Suprapubic skin (tissue), 4 donors: ENCODE measurements at regions not wholly inside any gene's neighbourhood (a gene's known extent, or its start where the extent isn't known, plus 50 kb on each side); places are given as distances from the start of the nearest gene placed in this dataset.

Source experiments
- POLR2A ChIP-seq, 2 donors: fragments of 450-650 bp; IDR thresholded peaks; one replicate each; pipeline ENCODE4 v1.6.1; 2017; ENCODE audit warnings: antibody characterized with exemption in 2 of 2, mild to moderate bottlenecking in 2 of 2, moderate library complexity in 2 of 2
- POLR2AphosphoS5 ChIP-seq, 3 donors: sonication (generic); formaldehyde crosslinking; IDR thresholded peaks; one replicate each; pipeline ENCODE4 v1.6.1; 2017; ENCODE audit warnings: antibody characterized with exemption in 3 of 3

DNA sequence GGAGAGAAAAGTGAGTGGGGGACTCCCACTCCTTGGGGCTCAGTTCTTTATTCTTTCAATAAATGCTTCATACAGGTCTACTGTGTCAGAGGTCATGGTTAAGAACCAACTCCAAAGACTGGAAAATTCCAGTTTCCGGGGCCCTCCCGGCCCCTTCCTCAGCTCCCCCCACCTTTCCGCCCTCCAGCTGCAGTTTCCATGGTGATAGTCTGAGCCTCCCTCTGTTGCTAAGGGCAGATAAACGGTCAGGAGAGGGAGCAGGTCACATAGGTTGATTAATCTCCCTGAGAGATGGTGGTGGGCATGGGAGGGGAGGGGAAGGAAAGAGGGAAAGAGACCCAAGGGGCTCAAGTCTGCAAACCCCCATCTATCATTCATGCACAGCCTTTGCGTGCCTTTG, 131.5 kb upstream of the USP29 start:
- TF ChIP-seq POLR2A (IDR thresholded peaks at IDR 0.05): no peak
- TF ChIP-seq POLR2AphosphoS5 (IDR thresholded peaks at IDR 0.05): no peak
